HCT116 (cell line): ENCODE measurements at regions not wholly inside any gene's neighbourhood (a gene's known extent, or its start where the extent isn't known, plus 50 kb on each side); places are given as distances from the start of the nearest gene placed in this dataset.

Source experiments
- ATAC-seq: fragments of 200-7000 bp; cut with Tn5 transposase; 2 replicates; pipeline ENCODE4 v1.9.1; 2020; ENCODE audit warnings: mild to moderate bottlenecking, moderate library complexity
- BruUV-seq: library from RNA; stranded (reverse); fragments of 400-500 nt; replicated peaks from 2 replicates; lab custom pipeline; 2021; lab: Mats Ljungman, UMichigan
- CTCF ChIA-PET: fragments of 300-600 bp; sonication (Branson Sonifier 250); formaldehyde crosslinking; loops from one replicate; lab custom pipeline; 2021; ENCODE audit warnings: antibody characterized with exemption; lab: Charles Lee
- POLR2A ChIA-PET: fragments of 300-600, 350-600 bp; sonication (Branson Sonifier 250); formaldehyde crosslinking; loops from one replicate; lab custom pipeline; 2021; ENCODE audit warnings: antibody characterized with exemption; lab: Charles Lee
- RAD21 ChIA-PET, 2 experiments: fragments of 300-600 bp; sonication (Branson Sonifier 250); formaldehyde crosslinking; loops; one replicate each; lab custom pipeline; 2023; ENCODE audit warnings: low total read pairs in 2 of 2; ENCODE audit not compliant: uncharacterized antibody in 2 of 2, unreplicated experiment in 2 of 2, low non-redundant PET in 1 of 2; lab: Charles Lee
- DNase-seq: peaks from one replicate; pipeline ENCODE4 v3.0.0-alpha.2; 2010; ENCODE audit warnings: low read depth, low spot score
- H2AFZ ChIP-seq: fragments of 200-600 bp; shearing (Covaris generic), sonication (generic); 2 replicates; pipeline ENCODE4 v1.6.1; 2017; ENCODE audit warnings: low read depth, mixed run types, mixed read lengths, antibody characterized with exemption, low read length; ENCODE audit not compliant: poor library complexity, severe bottlenecking
- H3K27ac ChIP-seq: 2 replicates; pipeline ENCODE4 v1.5.1; 2012; ENCODE audit warnings: low read depth, low read length
- H3K27me3 ChIP-seq: fragments of 200-600 bp; sonication (generic); 2 replicates; pipeline ENCODE4 v1.6.1; 2016; ENCODE audit warnings: mixed run types, low read length, mixed read lengths; ENCODE audit not compliant: insufficient read depth
- H3K36me3 ChIP-seq, 2 experiments: fragments of 200-500 bp in 1 of 2; fragments of 200-600 bp in 1 of 2; sonication (Bioruptor generic) in 1 of 2; sonication (generic) in 1 of 2; 2 replicates each; pipeline versions ENCODE4 v1.5.1 to v1.6.1; 2014 to 2016; ENCODE audit warnings: low read length in 2 of 2, inconsistent platforms in 1 of 2, mixed read lengths in 1 of 2, mixed run types in 1 of 2; ENCODE audit not compliant: insufficient read depth in 2 of 2, control insufficient read depth in 1 of 2
- H3K4me1 ChIP-seq, 2 experiments: fragments of 200-600 bp in 1 of 2; sonication (generic) in 1 of 2; 2 replicates each; pipeline versions ENCODE4 v1.5.1 to v1.6.1; 2012 to 2017; ENCODE audit warnings: low read length in 2 of 2, inconsistent platforms in 1 of 2, mild to moderate bottlenecking in 1 of 2, mixed read lengths in 1 of 2, mixed run types in 1 of 2, moderate library complexity in 1 of 2; ENCODE audit not compliant: insufficient read depth in 2 of 2, control insufficient read depth in 1 of 2
- H3K4me2 ChIP-seq: fragments of 200-600 bp; sonication (generic); 2 replicates; pipeline ENCODE4 v1.6.1; 2017; ENCODE audit warnings: mixed run types, low read length, mixed read lengths
- H3K4me3 ChIP-seq, 2 experiments: fragments of 200-600 bp in 1 of 2; sonication (generic) in 1 of 2; replicated peaks in 1 of 2; 2 replicates each; pipeline ENCODE4 v1.5.1; 2011 to 2016; ENCODE audit warnings: low read length in 2 of 2, control low read depth in 1 of 2, low read depth in 1 of 2, mild to moderate bottlenecking in 1 of 2, mixed read lengths in 1 of 2, mixed run types in 1 of 2
- H3K79me2 ChIP-seq: fragments of 200-600 bp; sonication (generic); 2 replicates; pipeline ENCODE4 v1.6.1; 2017; ENCODE audit warnings: mild to moderate bottlenecking, mixed run types, low read length, moderate library complexity, mixed read lengths; ENCODE audit not compliant: insufficient read depth
- H3K9ac ChIP-seq: fragments of 200-600 bp; sonication (generic); 2 replicates; pipeline ENCODE4 v1.6.1; 2016; ENCODE audit warnings: low read length, mixed read lengths
- H3K9me2 ChIP-seq: fragments of 200-600 bp; sonication (generic), shearing (Covaris generic); 2 replicates; pipeline ENCODE4 v1.6.1; 2017; ENCODE audit warnings: mixed run types, mild to moderate bottlenecking, moderate library complexity; ENCODE audit not compliant: insufficient read depth
- H3K9me3 ChIP-seq, 2 experiments: fragments of 200-500 bp in 1 of 2; fragments of 200-600 bp in 1 of 2; sonication (Bioruptor generic) in 1 of 2; sonication (generic) in 1 of 2; 2 replicates each; pipeline ENCODE4 v1.6.1; 2014 to 2017; ENCODE audit warnings: low read length in 2 of 2, mixed read lengths in 2 of 2, inconsistent platforms in 1 of 2, low read depth in 1 of 2, mild to moderate bottlenecking in 1 of 2, mixed run types in 1 of 2, moderate library complexity in 1 of 2; ENCODE audit not compliant: control insufficient read depth in 1 of 2, insufficient read depth in 1 of 2
- H4K20me1 ChIP-seq: fragments of 200-600 bp; sonication (generic), shearing (Covaris generic); 2 replicates; pipeline ENCODE4 v1.6.1; 2017; ENCODE audit warnings: mixed run types, mild to moderate bottlenecking, moderate library complexity; ENCODE audit not compliant: insufficient read depth
- CBX3 ChIP-seq: IDR thresholded peaks from 2 replicates; pipeline ENCODE4 v1.6.1; 2012; ENCODE audit warnings: low read depth
- EGR1 ChIP-seq: IDR thresholded peaks from 2 replicates; pipeline ENCODE4 v1.6.1; 2012; ENCODE audit warnings: low read depth
- ELF1 ChIP-seq: IDR thresholded peaks from 2 replicates; pipeline ENCODE4 v1.6.1; 2012; ENCODE audit warnings: low read depth, borderline replicate concordance
- JUND ChIP-seq: IDR thresholded peaks from 2 replicates; pipeline ENCODE4 v1.6.1; 2012
- RAD21 ChIP-seq: IDR thresholded peaks from 2 replicates; pipeline ENCODE4 v1.6.1; 2012; ENCODE audit warnings: low read depth, mild to moderate bottlenecking
- SP1 ChIP-seq: IDR thresholded peaks from 2 replicates; pipeline ENCODE4 v1.6.1; 2012; ENCODE audit warnings: low read depth
- SRF ChIP-seq: IDR thresholded peaks from 2 replicates; pipeline ENCODE4 v1.6.1; 2012; ENCODE audit warnings: low read depth
- YY1 ChIP-seq: IDR thresholded peaks from 2 replicates; pipeline ENCODE4 v1.6.1; 2011; ENCODE audit warnings: low read length, low read depth, moderate library complexity, mild to moderate bottlenecking; ENCODE audit not compliant: insufficient replicate concordance; ENCODE audit errors: extremely low read depth
- ZFX ChIP-seq: fragments of 450-650 bp; IDR thresholded peaks from 2 replicates; pipeline ENCODE4 v1.6.1; 2017
- ZNF274 ChIP-seq: fragments of 200-500 bp; sonication (Bioruptor generic); IDR thresholded peaks from 2 replicates; pipeline ENCODE4 v1.6.1; 2014; ENCODE audit warnings: mild to moderate bottlenecking, low read depth, low read length, inconsistent platforms
- intact Hi-C: fragments of 100-400 bp; cut with micrococcal nuclease; formaldehyde crosslinking; loops from 2 replicates; pipeline ENCODE4 v1.10.0; 2022
- TF ChIP-seq, protein P1 (sequence below): IDR thresholded peaks from 2 replicates; pipeline ENCODE4 v1.6.1; 2011; ENCODE audit warnings: mild to moderate bottlenecking, low read length, moderate library complexity; ENCODE audit not compliant: insufficient replicate concordance; ENCODE audit errors: extremely low read depth
- TF ChIP-seq, protein P2 (sequence below): IDR thresholded peaks from 2 replicates; pipeline ENCODE4 v1.6.1; 2012; ENCODE audit warnings: low read depth

DNA sequence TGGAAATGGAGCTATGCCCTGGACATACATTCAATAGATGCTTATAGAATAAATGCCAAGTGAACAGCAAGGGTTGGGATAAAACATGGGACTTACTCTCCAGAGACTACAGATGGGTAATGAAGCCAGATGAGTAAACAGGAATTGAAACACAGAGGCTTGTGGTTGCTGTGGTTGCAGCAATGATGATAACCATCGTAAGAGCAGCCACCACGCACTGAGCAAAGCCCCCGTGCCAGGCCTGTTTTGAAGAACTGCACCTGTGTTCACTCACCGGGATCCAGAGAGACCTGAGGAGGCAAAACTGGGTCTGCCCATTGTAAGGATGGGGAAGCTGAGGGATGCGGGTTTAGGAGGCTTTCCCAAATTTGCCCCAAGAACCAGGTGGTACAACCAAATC lies 431.1 kb upstream of the CDH4 start (continued):
- TF ChIP-seq, protein P1, sequence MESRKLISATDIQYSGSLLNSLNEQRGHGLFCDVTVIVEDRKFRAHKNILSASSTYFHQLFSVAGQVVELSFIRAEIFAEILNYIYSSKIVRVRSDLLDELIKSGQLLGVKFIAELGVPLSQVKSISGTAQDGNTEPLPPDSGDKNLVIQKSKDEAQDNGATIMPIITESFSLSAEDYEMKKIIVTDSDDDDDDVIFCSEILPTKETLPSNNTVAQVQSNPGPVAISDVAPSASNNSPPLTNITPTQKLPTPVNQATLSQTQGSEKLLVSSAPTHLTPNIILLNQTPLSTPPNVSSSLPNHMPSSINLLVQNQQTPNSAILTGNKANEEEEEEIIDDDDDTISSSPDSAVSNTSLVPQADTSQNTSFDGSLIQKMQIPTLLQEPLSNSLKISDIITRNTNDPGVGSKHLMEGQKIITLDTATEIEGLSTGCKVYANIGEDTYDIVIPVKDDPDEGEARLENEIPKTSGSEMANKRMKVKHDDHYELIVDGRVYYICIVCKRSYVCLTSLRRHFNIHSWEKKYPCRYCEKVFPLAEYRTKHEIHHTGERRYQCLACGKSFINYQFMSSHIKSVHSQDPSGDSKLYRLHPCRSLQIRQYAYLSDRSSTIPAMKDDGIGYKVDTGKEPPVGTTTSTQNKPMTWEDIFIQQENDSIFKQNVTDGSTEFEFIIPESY = no peak
- TF ChIP-seq, protein P2, sequence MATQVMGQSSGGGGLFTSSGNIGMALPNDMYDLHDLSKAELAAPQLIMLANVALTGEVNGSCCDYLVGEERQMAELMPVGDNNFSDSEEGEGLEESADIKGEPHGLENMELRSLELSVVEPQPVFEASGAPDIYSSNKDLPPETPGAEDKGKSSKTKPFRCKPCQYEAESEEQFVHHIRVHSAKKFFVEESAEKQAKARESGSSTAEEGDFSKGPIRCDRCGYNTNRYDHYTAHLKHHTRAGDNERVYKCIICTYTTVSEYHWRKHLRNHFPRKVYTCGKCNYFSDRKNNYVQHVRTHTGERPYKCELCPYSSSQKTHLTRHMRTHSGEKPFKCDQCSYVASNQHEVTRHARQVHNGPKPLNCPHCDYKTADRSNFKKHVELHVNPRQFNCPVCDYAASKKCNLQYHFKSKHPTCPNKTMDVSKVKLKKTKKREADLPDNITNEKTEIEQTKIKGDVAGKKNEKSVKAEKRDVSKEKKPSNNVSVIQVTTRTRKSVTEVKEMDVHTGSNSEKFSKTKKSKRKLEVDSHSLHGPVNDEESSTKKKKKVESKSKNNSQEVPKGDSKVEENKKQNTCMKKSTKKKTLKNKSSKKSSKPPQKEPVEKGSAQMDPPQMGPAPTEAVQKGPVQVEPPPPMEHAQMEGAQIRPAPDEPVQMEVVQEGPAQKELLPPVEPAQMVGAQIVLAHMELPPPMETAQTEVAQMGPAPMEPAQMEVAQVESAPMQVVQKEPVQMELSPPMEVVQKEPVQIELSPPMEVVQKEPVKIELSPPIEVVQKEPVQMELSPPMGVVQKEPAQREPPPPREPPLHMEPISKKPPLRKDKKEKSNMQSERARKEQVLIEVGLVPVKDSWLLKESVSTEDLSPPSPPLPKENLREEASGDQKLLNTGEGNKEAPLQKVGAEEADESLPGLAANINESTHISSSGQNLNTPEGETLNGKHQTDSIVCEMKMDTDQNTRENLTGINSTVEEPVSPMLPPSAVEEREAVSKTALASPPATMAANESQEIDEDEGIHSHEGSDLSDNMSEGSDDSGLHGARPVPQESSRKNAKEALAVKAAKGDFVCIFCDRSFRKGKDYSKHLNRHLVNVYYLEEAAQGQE = no peak
- TF ChIP-seq RAD21 = no peak
- TF ChIP-seq YY1 = no peak

DNA sequence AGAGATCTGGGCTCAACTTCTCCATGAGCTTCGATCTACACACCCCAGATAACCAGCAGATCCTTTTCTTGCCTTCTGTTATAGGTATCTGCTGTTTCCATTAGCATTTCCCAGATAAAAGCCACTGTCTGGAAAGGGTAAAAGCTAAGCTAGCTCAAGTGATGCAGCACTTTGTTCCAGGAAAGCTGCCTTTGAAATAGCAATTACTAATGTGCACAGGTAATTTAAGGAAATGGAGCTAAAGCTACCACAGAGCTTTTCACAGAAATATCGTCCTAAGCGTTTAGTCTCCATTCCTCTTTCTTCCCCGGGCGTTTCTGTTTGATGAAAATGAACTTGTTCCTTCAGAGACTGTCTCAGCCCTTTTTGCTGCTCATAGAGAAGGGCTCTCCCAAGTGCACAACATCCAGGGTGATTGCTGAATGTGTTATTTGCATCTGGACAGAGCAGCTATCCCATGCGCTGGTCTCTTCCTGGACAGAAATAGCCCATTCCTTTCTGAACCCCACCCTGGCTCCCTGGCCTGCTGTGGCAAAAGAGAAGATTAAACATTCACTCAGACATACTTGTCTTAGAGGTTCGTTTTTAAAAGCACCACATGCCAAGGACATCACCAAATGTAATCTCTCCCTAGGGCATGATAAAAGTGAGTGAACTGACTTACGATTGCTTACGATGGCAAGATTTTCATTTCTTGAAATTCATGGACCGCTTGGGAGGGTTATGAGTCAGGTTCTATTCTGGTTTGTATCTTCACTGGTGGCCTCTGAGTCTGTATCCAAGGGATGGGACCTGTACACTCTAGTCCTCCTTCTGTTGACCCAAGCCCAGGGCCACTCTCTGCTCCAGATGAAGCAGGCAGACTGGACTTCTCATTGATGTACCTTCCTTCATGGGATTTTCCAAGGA lies 429.1 kb upstream of the CDH4 start:
- no peaks in the 10 kb centered on the region for H3K4me1 ChIP-seq
- H3K9me2 ChIP-seq = no peaks in the 10 kb centered on the region
- H3K27me3 ChIP-seq = no peaks in the 10 kb centered on the region
- intact Hi-C loops = no loop called here
- ChIA-PET POLR2A (no interaction called here), CTCF (no interaction called here), RAD21 (no interaction called here)
- no TSS peak for BruUV-seq
- H3K4me3 ChIP-seq = no peak overlapping the region
- H3K9ac ChIP-seq = no peak overlapping the region
- H2AFZ ChIP-seq = no peak overlapping the region
- H3K27ac ChIP-seq = no peak overlapping the region
- H3K4me2 ChIP-seq = no peak overlapping the region
- peaks cover 10 to 34% of the 10 kb centered on the region in 2 experiments; a peak in 3 of 4 replicates for H3K9me3 ChIP-seq
- H3K79me2 ChIP-seq = no peaks in the 10 kb centered on the region
- no peak for DNase-seq
- H3K36me3 ChIP-seq = no peaks in the 10 kb centered on the region
- TF ChIP-seq EGR1 (no peak), JUND (no peak), ZFX (no peak), SP1 (no peak), ZNF274 (no peak), CBX3 (no peak), SRF (no peak), ELF1 (no peak)
- H4K20me1 ChIP-seq = no peaks in the 10 kb centered on the region
- no peak for ATAC-seq
